Esophagus squamous epithelium (tissue), 4 donors: ENCODE measurements at regions not wholly inside any gene's neighbourhood (a gene's known extent, or its start where the extent isn't known, plus 50 kb on each side); places are given as distances from the start of the nearest gene placed in this dataset.

Source experiments
- CTCF ChIP-seq, 6 experiments: fragments of 450-650 bp in 4 of 6; fragments of 200-600 bp in 2 of 6; sonication (generic) in 2 of 6; IDR thresholded peaks; one replicate each; pipeline ENCODE4 v1.5.1; 2016 to 2019; ENCODE audit warnings: antibody characterized with exemption in 6 of 6, mild to moderate bottlenecking in 4 of 6, moderate library complexity in 4 of 6
- POLR2A ChIP-seq, 4 donors: fragments of 450-650 bp; IDR thresholded peaks; one replicate each; pipeline ENCODE4 v1.6.1; 2017; ENCODE audit warnings: antibody characterized with exemption in 4 of 4, mild to moderate bottlenecking in 4 of 4, moderate library complexity in 3 of 4

- TF ChIP-seq CTCF (IDR thresholded peaks at IDR 0.05) (no peak), POLR2A (IDR thresholded peaks at IDR 0.05) (no peak)
Measured at GRCh38 chr6:55674672-55675071, 95.7 kb upstream of the HMGCLL1 start.
